Globus pallidus (tissue), 1 donor: ENCODE measurements at regions not wholly inside any gene's neighbourhood (a gene's known extent, or its start where the extent isn't known, plus 50 kb on each side); places are given as distances from the start of the nearest gene placed in this dataset.
"Not testable (repeated sequence)": the region's sequence is repeated elsewhere in the genome, so short reads cannot be mapped to it uniquely, and the experiment has no call there.

Experiments
- DNase-seq: peaks from one replicate; pipeline ENCODE4 v3.0.0-alpha.2; 2015; ENCODE audit warnings: low spot score

DNA sequence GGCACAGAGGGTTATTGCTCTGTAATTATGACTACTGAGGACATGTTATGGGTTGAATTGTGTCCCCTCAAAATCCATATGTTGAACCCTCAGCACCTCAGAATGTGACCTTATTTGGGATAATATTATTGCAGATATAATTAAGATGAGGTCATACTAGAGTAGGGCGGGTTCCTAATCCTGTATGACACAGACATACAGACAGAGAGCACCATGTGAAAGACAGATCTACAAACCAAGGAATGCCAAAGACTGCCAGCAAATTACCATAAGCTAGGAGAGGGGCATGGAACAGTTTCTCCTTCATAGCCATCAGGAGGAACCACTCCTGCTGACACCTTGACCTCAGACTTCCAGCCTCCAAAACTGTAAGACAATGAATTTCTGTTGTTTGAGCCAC lies 115.2 kb upstream of the OTUD4 start:
- no peak for DNase-seq

DNA sequence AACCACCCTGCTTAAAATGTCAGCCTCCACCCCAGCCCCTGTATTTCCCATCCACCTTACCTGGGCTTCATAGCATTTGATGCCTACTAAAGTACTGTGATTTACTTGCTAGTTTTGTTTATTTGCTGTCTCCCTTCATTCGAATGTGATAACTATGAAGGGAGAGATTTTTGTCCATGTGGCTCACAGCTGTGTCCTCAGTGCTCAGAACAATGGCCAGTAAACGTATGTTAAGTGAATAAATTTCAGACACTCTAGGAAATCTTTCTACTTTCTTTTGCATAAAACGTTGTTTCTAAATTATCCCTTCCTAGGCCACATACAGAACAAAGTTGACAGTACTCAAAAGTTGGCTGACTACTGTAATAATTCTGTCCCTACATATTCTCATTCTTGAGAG lies 114.7 kb upstream of the OTUD4 start:
- no peak for DNase-seq

DNA sequence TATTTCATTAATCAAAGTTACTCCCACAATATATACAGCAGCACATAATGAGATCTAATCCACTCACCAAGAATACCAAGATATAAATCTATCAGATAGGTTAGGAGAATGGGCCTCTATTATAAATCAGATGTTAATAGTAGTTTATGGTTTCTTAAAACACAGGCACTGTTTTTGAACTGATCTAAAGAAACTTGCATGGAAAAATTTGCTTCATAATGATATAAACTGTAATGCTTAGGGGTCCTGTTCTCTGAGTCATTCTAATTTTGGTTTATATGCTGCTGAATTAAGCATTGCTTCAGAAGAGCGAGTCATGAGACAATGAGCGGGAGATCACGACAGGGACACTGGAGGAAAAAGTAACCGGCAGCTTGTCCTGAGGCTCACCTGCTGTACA lies 113.3 kb upstream of the OTUD4 start:
- DNase-seq, result no peak

DNA sequence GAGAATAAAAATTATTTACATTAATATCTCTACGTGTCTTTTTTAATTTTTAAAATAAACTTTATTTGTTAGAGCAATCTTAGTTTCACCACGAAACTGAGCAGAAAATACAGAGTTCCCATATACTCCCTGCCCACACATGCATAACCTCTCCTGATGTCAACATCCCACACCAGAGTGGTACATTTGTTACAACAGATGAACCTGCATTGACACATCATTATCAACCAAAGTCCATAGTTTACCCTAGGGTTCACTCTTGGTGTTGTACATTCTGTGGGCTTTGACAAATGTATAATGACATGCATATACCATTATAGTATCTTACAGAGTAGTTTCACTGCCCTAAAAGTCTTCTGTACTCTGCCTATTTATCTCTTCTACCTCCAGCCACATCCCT lies 110.6 kb upstream of the OTUD4 start:
- DNase-seq, result no peak

DNA sequence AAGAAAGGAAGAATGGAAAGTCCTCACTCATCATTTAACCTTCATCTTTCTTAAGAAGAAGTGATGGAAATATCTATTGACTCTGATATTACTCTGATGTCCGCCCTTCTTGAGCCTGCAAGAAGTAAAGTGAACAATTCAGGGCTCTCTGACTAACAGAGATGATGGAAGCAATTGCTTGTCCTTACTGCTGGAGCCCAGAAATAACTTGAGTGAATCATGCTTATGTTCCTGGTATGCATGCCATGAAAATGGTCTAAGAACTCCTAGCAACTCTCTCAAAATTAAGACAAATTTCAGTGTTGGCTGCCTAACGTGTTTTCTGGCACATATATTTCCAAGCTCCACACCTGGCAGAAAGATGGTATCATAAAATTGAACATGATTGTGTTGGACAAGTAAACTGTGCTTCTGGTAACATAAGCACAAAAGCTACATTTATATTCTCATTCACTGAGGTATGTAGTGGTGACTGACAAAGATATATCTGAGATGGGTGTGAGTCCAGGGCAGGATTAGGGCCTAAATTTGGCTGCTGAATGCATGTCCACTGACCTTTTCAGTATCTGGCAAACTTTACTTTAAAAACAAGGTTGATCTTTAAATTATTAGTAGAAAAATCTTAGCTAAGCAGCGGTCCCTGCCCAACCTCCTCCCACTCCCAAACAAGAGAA lies 109.2 kb upstream of the OTUD4 start:
- no peak for DNase-seq

DNA sequence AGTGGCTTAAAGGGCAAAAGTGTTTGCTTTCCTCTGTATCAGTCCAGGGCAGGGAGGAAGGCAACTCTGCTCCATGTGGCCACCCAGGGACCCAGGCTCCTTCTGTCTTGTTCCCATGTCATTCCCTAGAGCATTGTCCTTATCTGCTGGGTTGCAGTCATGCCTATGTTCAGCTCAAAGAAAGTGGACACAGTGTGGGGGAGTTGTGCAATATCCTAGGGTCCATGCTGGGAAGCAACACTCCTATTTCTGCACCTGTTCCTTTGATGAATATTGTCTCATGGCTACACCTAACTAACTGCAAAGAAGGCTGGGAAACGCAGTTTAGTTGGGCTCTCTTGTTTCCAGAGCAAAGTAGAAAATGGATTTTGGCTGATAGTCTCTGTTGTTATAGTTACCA lies 107.0 kb upstream of the OTUD4 start:
- DNase-seq, result no peak

DNA sequence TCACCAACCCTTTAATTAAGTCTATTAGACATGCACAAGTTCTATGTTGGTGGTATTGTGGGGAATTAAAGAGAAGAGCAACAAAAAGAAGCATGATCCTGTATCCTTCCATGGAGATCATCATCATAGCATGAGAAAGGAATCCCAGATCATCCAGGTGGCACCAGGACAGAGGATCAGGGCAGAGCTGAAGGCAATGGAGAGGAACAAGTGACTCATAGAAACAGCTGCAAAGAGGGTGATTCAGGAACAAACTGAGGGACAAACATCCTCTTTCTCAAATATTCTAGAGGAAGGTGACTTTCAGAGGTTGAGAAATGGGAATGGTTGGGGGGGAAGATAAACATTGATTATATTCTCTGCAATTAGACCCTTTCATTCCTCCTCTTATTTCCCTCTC lies 105.5 kb upstream of the OTUD4 start:
- DNase-seq, result no peak

DNA sequence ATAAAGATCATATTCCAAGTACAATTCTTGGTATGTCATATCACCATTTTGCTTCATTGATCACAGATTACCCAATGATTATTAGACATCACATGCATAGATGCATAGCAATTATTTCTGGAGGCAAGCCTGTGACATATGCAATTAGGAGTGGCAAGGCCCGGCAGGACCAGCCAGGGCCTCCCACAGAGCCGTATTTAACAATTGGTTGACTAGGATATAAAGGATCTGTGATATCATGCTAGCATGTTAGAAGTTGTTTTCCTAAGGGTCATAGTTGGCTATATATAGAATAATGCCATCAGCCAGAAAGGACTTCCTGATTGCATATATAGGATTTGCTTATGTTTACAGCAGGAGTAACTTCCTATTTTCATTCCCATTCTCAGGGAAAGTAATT lies 103.5 kb upstream of the OTUD4 start:
- no peak for DNase-seq

DNA sequence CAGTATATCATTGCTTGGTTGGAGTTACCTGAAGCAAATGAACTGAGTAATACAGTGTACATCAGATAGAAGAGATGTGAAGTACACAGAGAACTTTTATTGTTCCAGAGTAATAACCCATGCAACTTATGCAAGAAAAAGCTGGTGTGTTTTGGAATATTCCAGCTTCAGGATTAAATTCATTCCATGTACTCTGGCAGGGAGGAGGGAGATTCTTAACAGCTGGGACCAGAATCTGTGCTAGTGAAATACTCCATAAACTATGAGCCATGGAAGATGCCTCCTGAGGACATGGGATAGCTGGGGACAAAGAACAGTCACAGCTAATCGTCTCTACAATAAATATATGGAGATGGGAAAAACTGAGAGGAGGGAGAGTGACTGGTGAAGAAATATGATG lies 101.6 kb upstream of the OTUD4 start:
- DNase-seq, result no peak

DNA sequence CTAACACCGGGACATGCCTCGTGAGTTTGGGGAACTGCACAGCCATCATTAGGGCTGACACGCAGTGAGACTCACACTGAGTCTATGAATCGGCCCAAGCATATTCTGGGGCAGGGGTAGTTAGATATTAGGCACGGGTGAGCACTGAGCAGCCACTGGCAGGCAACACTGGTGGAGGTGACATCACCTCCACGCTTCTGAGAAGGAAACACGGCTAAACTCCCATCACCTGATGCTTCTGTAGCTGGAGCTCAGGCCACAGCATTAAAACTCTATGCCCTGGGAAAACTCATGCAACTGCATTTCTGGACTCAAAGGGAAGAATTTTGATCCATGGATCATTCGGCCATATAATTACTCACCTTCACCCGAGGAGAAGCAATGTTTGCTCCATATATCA lies 100.8 kb upstream of the OTUD4 start:
- DNase-seq, result no peak

DNA sequence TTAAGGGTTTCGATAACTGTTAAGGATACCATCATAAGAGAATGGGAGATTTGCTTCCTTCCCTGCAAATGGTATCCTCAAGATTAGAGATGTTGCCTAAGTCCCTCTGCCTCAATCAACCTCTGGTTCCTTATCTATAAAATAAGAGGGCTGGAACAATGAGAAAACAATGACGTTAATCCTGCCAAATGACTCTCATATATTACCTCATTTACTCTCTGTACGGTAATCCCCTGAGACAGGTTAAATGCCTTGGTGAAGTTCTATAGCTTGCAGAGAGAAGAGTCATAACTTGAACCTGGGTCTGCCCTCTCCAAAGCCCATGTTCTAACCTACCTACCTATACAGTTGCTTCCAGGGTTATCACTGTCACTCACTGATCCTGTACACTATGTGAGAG lies 100.2 kb upstream of the OTUD4 start:
- no peak for DNase-seq

DNA sequence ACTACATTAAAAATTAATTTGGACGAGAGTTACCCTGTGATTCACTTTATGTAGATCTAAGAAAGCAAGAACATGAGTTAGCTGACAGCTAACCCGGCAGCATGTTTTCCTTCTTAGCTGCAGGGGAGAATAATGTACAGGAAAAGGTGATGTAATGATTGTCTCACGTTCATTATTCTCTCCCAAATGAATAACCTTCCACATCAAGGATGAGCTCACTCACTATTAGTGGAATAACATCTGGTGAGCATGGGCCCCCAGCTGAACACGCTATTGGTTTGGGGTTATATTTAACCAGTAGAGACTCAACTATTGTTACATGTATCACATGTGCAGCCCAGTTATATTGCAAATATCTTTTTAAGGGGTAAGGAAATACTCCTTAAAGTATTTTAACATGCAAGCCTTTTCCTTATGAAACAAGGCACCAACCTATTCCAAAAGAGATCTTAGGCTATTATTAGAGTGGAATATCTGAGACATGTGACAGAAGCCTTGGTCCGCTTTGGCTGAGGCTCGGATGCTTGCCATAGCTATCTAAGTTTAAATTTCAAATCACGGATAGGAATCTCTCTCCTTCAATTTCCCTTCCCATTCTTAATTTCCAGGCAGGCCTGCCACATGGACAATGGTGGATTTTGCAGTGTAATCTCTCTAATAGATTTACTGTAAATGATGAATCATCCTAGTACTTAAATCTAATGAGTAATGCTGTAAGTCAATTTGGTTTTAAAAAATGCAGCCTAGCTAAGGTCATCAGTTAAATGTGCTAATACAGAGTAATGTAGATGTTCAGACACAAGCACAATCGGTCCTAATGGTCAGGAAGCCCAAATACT lies 99.0 kb upstream of the OTUD4 start:
- DNase-seq, result no peak

DNA sequence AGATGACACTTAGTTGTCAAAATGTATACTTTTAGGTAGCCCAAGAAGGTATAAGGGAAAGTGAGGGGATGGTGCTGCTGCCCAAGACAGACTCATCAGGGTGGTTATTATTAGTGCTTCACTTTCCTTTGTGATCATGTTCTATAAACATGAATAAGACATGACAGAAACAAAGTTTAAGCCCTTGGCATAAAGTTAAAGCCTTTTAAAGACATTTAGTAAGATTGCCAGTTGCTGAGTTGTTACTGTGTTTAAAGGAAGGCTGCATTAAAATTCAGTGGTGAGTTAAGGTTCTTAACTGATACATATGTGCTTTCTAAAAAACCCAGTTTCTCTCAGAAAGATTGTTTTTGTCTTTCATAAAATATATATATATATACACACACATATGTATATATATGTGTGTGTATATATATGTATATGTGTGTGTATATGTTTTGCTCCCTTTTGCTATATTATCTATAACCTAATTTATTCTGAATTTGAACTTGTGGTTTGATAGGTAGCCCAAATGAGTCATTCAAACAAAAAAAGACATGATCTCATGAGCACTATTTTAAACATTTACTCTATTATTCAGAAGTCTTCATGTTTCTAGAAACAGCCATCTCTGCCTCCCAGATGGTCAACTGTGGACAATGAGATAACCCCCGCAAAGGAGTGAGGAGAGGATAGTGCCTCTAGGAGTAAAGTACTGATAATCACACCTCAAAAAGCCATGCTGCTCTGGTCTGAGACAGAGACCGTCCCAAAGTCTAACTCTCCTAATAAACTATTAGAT lies 98.1 kb upstream of the OTUD4 start:
- DNase-seq, result no peak

DNA sequence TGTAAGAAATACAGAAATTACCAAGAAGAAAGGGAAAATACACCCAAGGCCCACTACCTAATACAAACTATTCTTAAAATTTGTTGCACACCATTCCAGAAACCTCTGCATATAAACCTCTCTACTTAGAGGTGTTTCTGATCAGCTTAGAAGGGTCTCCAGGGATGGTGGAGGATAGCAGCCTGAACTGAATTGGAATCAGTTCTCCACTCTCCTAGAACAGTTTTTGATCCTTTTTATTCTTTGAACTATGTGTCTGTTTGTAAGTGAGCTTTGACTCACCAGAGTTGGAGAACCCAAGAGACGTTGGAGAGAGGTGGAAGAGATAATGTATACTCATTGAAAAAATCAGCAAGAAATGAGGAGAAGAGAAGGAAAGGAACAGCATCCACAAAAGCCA lies 96.6 kb upstream of the OTUD4 start:
- DNase-seq, result no peak

DNA sequence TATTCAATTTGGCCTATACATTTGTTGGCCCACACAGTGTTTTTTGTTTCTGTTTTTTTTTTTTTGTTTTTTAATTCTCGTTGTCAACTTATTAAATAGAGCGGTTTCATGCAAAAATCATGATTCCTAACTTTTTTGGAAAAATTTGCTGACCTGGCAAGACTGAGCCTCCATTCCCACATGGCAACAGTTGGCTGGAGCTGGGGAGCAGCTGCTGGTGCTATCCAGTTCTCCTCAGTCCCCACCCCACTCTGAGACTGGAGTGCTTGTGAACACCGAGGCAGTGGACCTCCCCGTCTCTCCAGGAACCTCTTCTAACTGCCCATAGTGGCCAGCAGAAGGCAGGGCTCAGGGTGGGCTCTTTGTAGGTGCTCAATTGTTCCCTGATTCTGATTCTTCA lies 95.7 kb upstream of the OTUD4 start:
- no peak for DNase-seq

DNA sequence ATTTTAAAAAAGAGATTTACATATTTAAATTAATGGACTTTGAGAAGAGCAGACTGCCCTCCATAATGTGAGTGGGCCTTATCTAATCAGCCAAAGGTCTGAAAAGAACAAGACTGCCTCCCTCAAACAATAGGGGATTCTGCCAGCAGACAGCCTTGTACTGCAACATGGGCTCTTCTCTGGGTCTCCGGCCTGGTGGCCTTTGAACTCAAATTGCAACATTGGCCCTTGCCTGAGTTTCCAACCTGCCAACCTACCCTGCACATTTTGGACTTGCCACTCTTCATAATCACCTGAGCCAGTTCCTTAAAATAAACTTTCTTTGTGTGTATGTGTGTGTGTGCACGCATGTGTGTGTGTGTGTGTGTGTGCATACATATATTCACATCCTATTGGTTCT lies 90.8 kb upstream of the OTUD4 start:
- no peak for DNase-seq

DNA sequence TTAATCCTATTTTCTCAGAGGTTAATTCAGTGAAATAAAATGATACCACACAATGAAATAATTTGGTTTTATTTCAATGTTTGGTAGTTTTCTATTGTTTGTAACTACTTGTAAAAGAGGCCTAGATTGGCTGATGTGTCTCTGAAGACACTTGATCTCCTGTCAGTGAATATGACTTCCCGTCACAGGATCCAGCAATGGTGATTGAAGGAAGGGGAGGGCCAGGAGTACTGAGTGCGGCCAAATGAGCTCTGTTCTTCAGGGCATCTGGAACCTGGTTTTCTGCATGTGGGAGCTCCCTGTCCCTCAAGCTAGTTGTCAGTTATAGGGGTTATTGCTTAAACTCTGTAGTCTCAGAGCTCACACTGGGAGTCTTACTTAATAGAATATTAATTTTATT lies 86.5 kb upstream of the OTUD4 start:
- no peak for DNase-seq

DNA sequence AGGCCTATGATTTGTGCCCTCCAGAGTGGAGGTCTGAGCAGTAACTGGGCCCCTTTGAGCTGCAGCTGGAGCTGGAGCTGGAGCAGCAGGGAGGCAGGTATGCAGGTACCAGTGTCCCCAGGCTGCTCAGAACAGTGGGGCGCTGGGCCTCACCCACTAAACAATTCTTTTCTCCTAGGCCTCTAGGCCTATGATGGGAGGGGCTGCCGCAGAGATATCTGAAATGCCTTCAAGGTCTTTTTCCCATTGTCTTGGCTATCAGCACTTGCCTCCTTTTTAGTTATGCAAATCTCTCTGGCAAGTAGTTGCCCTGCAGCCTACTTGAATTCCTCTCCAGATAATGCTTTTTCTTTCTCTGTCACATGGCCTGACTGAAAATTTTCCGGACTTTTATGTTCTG lies 79.7 kb upstream of the OTUD4 start:
- DNase-seq, result no peak

DNA sequence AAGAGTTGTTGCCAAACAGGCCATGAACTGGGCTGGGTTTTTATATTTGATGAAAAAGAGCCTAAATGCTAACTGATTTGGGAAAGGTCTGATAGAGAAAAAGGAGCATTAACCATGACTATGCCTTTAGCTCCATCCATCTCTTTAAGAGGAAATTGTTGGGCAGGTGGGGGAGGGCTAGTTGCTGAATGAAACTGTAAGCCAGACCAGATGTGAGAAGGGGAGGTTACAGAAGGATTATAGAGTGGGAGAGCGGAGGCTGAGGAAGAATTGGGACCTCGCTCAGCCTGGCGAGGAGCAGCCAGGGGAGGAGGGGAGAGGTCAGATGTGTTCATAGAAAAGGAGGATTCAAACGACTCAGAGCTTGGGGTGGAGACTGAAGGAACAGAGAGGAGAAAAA lies 74.9 kb upstream of the OTUD4 start:
- DNase-seq, result not testable (repeated sequence)

DNA sequence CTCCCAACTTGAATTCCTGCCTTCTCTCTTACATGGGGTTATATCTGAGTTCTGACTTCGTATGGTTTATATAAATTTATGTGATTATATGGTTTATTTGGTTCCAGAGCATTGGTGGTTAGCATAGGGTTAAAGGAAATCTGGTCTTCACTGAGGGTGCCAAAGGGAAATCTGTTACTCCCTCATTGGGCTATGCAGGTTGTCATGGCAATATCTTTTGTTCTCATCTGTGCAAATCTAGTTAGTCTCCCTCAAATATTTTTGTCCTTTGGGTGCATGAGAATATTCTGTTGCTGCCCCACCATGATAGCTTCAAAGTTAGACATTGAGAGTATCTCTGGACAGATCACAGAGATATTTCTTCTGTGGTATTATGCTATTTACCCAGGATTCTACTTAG lies 71.8 kb upstream of the OTUD4 start:
- DNase-seq, result no peak

DNA sequence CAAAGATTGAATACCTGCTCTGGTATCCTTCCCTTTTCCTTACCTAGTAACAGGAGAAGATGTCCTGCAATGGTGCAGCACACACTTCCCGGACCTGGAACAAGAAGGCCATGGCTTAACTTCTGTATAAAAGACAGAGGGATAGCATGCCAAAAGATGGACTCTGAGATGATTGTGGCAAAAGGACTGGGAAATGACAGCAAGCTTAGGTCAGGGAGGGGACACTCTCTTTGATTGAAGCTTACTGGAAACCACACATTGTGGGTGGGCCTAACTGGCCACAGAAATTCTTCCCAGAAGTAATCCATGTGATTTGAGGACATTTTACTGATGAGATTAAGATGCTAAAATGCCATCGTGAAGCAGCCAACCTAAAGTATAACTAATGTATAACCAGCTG lies 71.0 kb upstream of the OTUD4 start:
- no peak for DNase-seq

DNA sequence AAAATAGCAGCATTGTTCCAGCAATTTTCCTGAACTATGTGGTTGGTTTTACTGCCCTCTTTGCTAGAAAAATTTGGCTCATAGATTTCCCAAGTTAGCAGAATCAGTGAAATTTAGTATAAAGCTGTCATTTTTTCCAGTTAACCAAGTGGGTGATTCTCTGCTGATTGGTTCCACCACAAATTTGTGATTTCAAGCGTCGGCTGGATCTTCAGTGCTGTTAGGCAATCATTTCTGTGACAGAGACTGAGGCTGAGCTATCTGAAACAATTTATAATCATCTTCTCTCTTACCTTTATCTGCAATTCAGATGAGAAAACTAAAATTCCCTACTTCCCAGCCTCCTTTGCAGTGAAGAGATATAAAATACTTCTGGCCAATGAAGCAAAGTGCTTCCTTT lies 68.6 kb upstream of the OTUD4 start:
- no peak for DNase-seq

DNA sequence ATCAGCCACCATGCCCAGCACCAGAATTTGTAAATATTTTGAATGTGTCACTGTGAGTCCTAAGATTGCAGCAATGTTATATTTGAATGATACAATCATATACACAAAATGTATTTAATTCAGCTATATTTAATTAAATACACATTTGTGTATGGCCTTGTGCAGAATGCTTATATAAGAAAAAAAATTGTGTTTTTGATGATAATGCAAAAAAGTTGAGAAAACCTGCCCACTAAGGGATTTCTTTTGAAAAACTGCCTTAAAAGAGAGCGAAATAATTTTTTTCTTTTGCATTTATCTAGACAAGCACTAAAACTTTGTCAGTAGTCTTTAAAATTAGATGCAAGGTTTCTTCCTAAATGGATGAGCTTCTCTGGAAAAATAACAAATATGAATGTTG lies 68.1 kb upstream of the OTUD4 start:
- DNase-seq, result no peak
